Activated B cell treated with CpG ODN at 0.5 μM for 24 hours (primary cell): ENCODE measurements at regions not wholly inside any gene's neighbourhood (a gene's known extent, or its start where the extent isn't known, plus 50 kb on each side); places are given as distances from the start of the nearest gene placed in this dataset.

Experiments used
- ATAC-seq: fragments of 200-7000 bp; cut with Tn5 transposase; one replicate; pipeline ENCODE4 v1.10.0; 2021; ENCODE audit warnings: low read depth, mild to moderate bottlenecking, moderate library complexity
- CTCF ChIA-PET: fragments of 350-600 bp; sonication (Branson Sonifier 250); formaldehyde crosslinking; loops from one replicate; lab custom pipeline; 2021; ENCODE audit warnings: antibody characterized with exemption; lab: Charles Lee
- POLR2A ChIA-PET: fragments of 350-600 bp; sonication (Branson Sonifier 250); formaldehyde crosslinking; loops from one replicate; lab custom pipeline; 2021; ENCODE audit warnings: antibody characterized with exemption; lab: Charles Lee
- DNase-seq: peaks from one replicate; pipeline ENCODE4 v3.0.0; 2022
- H3K27ac Mint-ChIP-seq: one replicate; pipeline ENCODE4 v1.8.0; 2020; ENCODE audit warnings: mixed read lengths
- H3K27me3 Mint-ChIP-seq: one replicate; pipeline ENCODE4 v1.8.0; 2021; ENCODE audit warnings: mixed read lengths
- H3K36me3 Mint-ChIP-seq: one replicate; pipeline ENCODE4 v1.8.0; 2021; ENCODE audit warnings: low read depth, mixed read lengths
- H3K4me1 Mint-ChIP-seq: one replicate; pipeline ENCODE4 v1.8.0; 2021; ENCODE audit warnings: mixed read lengths
- H3K4me3 Mint-ChIP-seq: one replicate; pipeline ENCODE4 v1.8.0; 2020; ENCODE audit warnings: mild to moderate bottlenecking, mixed read lengths
- H3K9me3 Mint-ChIP-seq: one replicate; pipeline ENCODE4 v1.8.0; 2020; ENCODE audit warnings: mixed read lengths
- intact Hi-C: fragments of 100-400 bp; cut with micrococcal nuclease; formaldehyde crosslinking; loops from one replicate; pipeline ENCODE4 v1.15.1; 2024
- TF ChIP-seq, protein P1 (sequence below): fragments of 200-600 bp; IDR thresholded peaks from one replicate; pipeline ENCODE4 v1.8.0; 2022; ENCODE audit warnings: antibody characterized with exemption, mild to moderate bottlenecking

GRCh38 chr4:189261475-189261874 lies 679.2 kb upstream of the FRG1 start:
- no peaks in the 10 kb centered on the region for H3K4me1 Mint-ChIP-seq

GRCh38 chr4:189265515-189265914 lies 675.2 kb upstream of the FRG1 start:
- Mint-ChIP-seq H3K27me3 (no peaks in the 10 kb centered on the region), H3K4me3 (no peak overlapping the region), H3K27ac (no peak overlapping the region), H3K4me1 (no peaks in the 10 kb centered on the region), H3K9me3 (peaks cover 15% of the 10 kb centered on the region), H3K36me3 (no peaks in the 10 kb centered on the region)
- ChIA-PET POLR2A (no interaction called here), CTCF (no interaction called here)
- DNase-seq (no peak), ATAC-seq (no peak)
- TF ChIP-seq, protein P1, sequence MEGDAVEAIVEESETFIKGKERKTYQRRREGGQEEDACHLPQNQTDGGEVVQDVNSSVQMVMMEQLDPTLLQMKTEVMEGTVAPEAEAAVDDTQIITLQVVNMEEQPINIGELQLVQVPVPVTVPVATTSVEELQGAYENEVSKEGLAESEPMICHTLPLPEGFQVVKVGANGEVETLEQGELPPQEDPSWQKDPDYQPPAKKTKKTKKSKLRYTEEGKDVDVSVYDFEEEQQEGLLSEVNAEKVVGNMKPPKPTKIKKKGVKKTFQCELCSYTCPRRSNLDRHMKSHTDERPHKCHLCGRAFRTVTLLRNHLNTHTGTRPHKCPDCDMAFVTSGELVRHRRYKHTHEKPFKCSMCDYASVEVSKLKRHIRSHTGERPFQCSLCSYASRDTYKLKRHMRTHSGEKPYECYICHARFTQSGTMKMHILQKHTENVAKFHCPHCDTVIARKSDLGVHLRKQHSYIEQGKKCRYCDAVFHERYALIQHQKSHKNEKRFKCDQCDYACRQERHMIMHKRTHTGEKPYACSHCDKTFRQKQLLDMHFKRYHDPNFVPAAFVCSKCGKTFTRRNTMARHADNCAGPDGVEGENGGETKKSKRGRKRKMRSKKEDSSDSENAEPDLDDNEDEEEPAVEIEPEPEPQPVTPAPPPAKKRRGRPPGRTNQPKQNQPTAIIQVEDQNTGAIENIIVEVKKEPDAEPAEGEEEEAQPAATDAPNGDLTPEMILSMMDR: no peak
- intact Hi-C loops: no loop called here

More at GRCh38 chr4:189261475-189261874, 679.2 kb upstream of the FRG1 start:
- no peak for DNase-seq
- ATAC-seq: no peak
- Mint-ChIP-seq H3K27ac (no peak overlapping the region), H3K36me3 (no peaks in the 10 kb centered on the region), H3K4me3 (no peak overlapping the region), H3K9me3 (peaks cover 14% of the 10 kb centered on the region), H3K27me3 (no peaks in the 10 kb centered on the region)
- intact Hi-C loops: no loop called here
- TF ChIP-seq, protein P1: no peak
- ChIA-PET CTCF (no interaction called here), POLR2A (no interaction called here)

GRCh38 chr4:189267312-189267965 lies 673.2 kb upstream of the FRG1 start:
- CTCF ChIA-PET: no interaction called here
- POLR2A ChIA-PET: no interaction called here
- DNase-seq (no peak), ATAC-seq (no peak)
- TF ChIP-seq, protein P1: no peak
- H3K4me1 Mint-ChIP-seq: no peaks in the 10 kb centered on the region
- intact Hi-C loops: no loop called here
- no peak overlapping the region for H3K27ac Mint-ChIP-seq
- H3K27me3 Mint-ChIP-seq: no peaks in the 10 kb centered on the region
- no peaks in the 10 kb centered on the region for H3K36me3 Mint-ChIP-seq
- H3K4me3 Mint-ChIP-seq: no peak overlapping the region
- H3K9me3 Mint-ChIP-seq: peaks cover 5% of the 10 kb centered on the region

DNA sequence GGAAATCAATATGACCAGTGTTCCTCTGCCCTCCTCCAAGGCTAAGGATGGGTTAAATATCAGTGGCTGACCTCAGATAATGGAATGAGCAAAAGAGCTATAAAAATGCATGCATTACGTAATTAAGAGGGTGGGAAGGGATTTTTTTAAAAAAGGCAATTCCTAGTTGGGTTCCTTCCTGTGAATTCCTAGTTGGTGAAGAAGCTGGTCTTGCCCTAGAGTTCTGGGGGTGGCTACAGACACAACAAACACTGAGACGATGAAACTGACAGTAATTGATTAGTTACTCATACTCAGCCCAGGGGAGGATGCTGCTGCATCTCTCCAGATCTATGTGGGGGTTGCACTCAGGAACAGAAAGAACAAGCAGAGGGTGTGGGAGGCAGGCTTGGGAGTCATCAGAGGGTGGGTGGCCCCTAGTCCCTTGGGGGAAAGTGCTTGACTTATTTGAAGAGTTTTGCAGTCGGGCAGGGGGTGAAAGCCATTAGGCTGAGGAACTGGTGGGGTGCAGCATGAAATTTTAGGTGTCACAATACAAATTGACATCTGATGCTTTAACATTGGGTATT lies 662.0 kb upstream of the FRG1 start:
- Mint-ChIP-seq H3K36me3 (no peaks in the 10 kb centered on the region), H3K27ac (no peak overlapping the region), H3K27me3 (no peaks in the 10 kb centered on the region), H3K4me3 (no peak overlapping the region), H3K9me3 (peaks cover 2% of the 10 kb centered on the region), H3K4me1 (no peaks in the 10 kb centered on the region)
- CTCF ChIA-PET: no interaction called here
- DNase-seq (no peak), ATAC-seq (no peak)
- intact Hi-C loops: no loop called here
- TF ChIP-seq, protein P1: no peak
- POLR2A ChIA-PET: no interaction called here

DNA sequence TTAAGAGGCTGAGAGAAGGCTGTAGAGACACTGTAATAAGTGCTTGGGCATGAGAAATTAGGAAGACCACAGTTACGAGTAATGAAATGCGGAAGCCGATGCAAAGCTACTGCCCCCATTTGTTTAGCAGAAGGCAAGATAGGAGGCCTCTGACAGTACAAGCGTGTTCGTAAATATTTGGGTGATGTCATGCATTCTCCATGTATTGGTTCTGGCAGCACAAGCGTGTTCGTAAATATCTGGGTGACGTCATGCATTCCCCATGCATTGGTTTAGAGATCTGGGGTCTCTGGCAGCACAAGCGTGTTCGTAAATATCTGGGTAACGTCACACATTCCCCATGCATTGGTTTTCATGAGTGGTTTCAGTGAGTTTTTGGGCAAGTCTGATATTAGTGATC lies 661.5 kb upstream of the FRG1 start:
- H3K36me3 Mint-ChIP-seq: no peaks in the 10 kb centered on the region
- H3K4me3 Mint-ChIP-seq: no peak overlapping the region
- ATAC-seq (no peak), DNase-seq (no peak)
- no peak overlapping the region for H3K27ac Mint-ChIP-seq
- TF ChIP-seq, protein P1: no peak
- intact Hi-C loops: no loop called here
- H3K4me1 Mint-ChIP-seq: no peaks in the 10 kb centered on the region
- no peaks in the 10 kb centered on the region for H3K27me3 Mint-ChIP-seq
- CTCF ChIA-PET: no interaction called here
- POLR2A ChIA-PET: no interaction called here
- H3K9me3 Mint-ChIP-seq: peaks cover 4% of the 10 kb centered on the region
